ENCODE measurements at regions not wholly inside any gene's neighbourhood (a gene's known extent, or its start where the extent isn't known, plus 50 kb on each side); places are given as distances from the start of the nearest gene placed in this dataset.
"Not testable (repeated sequence)": the region's sequence is repeated elsewhere in the genome, so short reads cannot be mapped to it uniquely, and the experiment has no call there.

DNA sequence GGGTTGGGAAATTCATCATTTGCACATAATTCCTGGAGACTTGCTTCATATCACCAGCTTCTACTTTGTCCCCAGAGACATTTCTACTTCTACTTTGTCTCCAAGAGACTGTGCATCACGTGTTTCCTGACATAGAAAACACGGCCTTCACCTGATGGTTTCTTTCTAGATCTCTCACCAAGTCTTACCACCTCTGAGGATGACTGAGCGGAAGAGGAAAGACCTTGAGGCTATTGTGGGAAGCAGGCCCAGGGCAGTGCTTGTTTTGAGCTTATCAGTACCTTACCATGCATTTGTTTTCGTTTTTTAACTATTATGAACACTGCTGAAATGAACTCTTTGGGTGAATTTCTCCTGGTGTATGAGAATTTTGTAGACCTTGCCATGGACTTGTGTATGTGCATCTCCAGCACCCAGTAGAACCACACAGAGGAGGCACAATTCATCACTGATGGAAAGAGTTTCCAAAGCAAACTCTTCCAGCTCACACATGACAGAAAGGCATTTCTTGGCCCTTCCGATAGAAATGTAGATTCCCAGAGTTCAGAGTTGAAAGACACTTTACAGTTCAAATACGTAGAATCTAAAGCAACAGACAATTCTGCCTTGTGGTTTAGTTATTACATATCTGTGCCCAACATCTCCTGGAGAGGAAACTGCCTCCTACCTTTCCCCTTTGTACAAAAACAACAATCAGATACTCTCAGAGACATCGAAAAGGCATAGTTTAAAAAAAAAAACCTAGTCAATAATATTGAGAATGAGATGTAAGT is 434.7 kb downstream of the FUT8 start:
- no peak overlapping the region for H3K27ac ChIP-seq
- TF ChIP-seq ZFX (IDR thresholded peaks at IDR 0.05) = no peak
- TF ChIP-seq, protein P1, sequence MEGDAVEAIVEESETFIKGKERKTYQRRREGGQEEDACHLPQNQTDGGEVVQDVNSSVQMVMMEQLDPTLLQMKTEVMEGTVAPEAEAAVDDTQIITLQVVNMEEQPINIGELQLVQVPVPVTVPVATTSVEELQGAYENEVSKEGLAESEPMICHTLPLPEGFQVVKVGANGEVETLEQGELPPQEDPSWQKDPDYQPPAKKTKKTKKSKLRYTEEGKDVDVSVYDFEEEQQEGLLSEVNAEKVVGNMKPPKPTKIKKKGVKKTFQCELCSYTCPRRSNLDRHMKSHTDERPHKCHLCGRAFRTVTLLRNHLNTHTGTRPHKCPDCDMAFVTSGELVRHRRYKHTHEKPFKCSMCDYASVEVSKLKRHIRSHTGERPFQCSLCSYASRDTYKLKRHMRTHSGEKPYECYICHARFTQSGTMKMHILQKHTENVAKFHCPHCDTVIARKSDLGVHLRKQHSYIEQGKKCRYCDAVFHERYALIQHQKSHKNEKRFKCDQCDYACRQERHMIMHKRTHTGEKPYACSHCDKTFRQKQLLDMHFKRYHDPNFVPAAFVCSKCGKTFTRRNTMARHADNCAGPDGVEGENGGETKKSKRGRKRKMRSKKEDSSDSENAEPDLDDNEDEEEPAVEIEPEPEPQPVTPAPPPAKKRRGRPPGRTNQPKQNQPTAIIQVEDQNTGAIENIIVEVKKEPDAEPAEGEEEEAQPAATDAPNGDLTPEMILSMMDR (conservative IDR thresholded peaks at IDR 0.05) = no peak

DNA sequence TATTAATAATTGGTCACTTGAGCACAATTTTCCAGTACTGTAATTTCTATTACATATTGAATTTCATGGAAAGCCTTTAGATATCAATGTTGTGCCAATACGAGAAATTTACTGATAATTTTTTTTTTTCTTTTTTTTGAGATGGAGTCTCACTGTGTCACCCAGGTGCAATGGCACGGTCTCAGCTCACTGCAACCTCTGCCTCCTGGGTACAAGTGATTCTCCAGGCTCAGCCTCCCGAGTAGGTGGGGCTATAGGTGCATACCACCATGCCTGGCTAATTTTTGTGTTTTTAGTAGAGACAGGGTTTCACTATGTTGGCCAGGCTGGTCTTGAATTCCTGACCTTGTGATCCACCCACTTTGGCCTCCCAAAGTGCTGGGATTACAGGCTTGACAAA is 435.4 kb downstream of the FUT8 start:
- not testable (repeated sequence) for H3K27ac ChIP-seq

DNA sequence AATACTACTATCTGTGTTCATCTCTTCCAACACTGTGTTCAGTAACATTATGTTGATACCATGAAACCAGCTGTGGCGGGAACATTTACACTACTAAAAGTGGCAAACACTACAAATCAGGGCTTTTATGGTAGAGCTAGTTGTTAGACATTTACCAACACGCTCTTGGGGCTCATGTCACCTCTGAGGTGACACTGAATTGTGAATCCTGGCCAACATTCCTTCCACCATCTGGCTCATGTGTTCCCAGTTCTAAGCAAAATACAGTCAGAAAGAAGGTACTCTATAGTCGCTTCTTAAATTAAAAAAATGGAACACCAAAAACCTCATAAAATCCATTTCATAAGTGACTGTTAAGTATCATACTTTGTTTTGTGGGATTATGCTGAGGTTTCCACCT is 436.6 kb downstream of the FUT8 start:
- no peak overlapping the region for H3K27ac ChIP-seq
- TF ChIP-seq, protein P1 (conservative IDR thresholded peaks at IDR 0.05) = no peak
- no peak for TF ChIP-seq ZFX (IDR thresholded peaks at IDR 0.05)

DNA sequence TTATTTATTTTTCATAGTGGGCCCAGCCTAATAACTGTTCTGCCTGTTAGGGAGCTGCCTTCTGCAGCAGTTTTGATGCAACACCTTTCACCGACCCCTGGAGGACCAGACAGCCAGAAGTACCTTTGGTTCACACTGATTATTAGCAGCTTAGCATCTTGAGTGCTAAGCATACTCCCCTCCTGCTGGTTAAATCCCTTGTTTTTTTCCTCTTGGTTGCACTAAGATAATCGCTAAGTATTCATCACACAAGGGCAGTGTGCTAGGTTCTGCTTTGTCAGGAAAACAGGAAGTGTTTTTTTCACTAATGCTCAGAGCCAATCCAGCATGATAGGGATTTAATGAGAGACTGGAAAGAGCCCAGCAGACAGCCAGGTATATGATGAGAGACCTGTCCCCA is 437.0 kb downstream of the FUT8 start:
- TF ChIP-seq, protein P1 (conservative IDR thresholded peaks at IDR 0.05) = no peak
- no peak for TF ChIP-seq ZFX (IDR thresholded peaks at IDR 0.05)
- no peak overlapping the region for H3K27ac ChIP-seq

DNA sequence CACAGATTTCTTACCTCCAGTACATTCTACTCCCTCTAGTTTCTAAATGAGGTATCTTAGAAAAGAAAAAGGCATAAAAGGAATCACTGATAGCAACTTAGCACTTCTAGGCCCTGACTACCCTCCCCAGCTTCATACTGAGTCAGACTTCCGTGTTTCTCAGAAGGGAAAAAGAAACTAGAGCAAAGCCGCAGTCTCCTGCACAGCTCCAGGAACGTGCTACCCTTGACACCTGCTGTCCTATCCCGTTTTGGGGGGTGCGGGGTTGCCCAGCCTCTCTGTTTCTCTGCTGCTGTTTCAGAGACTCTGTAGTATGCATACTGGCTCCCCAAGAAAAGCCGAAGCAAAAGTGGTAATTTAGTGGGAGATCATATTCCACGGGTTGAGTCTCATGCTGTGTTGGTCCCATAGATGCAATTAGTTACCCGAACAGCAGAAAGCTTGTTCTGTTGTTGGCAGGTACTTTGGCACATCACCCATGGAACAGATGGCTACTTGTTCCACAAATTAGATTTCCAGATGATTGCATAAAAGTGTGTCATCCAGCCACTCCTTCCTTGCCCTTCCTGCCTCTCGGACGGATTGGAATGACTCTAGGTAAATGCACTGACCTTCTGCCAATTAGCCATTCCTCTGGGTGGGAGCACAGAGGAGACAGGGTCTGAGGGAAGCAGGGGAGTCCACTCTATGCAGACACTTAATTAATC is 438.1 kb downstream of the FUT8 start:
- TF ChIP-seq ZFX (IDR thresholded peaks at IDR 0.05) = no peak
- TF ChIP-seq, protein P1 (conservative IDR thresholded peaks at IDR 0.05) = no peak
- no peak overlapping the region for H3K27ac ChIP-seq

DNA sequence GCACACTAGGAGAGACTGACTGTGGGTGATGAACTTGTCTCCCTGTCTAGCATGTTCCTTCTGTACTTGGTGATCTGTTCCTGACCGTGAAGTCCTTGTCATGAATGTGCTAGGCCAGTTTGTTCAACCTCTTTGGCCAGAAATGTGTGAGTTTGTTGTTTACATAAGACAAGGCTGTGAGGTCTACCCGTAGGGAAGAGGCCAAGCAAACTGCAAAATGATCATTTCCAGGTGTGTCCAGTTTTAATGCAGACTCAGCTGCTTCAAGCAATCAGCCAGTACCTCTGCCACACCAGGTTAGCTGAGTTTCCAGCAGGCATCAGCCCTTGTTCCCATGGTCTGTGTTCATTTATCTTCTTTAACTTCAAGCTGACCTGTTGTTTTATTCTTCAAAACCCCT is 440.2 kb downstream of the FUT8 start:
- H3K27ac ChIP-seq = no peak overlapping the region
- no peak for TF ChIP-seq ZFX (IDR thresholded peaks at IDR 0.05)
- TF ChIP-seq, protein P1 (conservative IDR thresholded peaks at IDR 0.05) = no peak

DNA sequence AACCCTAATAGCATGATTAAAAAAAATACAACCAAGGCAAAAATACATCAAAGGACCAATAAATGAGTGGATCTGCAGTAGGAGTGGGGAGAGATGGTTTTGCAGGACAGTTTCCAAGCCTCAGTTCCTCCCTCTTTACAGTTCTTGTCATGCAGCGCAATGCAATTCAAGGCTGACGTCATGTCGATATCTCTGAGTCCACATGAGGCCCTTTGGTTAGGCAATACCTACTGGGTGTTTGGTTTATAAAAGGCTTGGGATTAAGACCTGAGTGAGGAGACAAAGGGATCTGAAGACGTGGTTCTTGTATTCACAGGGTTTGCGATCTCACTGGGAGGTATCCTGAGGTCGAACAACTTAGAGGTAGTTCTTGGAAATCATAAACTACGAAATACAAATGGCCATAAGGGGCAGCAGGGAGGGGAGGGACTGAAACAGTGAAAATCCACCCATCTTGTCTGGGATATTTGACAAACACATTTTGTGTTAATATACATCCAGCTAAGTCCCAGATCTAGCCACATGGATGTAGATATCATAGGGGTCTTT is 441.0 kb downstream of the FUT8 start:
- no peak for TF ChIP-seq ZFX (IDR thresholded peaks at IDR 0.05)
- TF ChIP-seq, protein P1 (conservative IDR thresholded peaks at IDR 0.05) = 0 out of 2 replicates have a peak, but pooled peaks have one; percentile 5
- no peak overlapping the region for H3K27ac ChIP-seq
